Endothelial cell (in vitro differentiated cells): ENCODE measurements at regions not wholly inside any gene's neighbourhood (a gene's known extent, or its start where the extent isn't known, plus 50 kb on each side); places are given as distances from the start of the nearest gene placed in this dataset.

Experiments
- DNase-seq: peaks from one replicate; pipeline ENCODE4 v3.0.0; 2021; ENCODE audit warnings: low spot score
- H3K27ac Mint-ChIP-seq: one replicate; pipeline ENCODE4 v1.8.0; 2021; ENCODE audit warnings: mixed read lengths, inconsistent platforms; ENCODE audit not compliant: unreplicated experiment
- H3K27me3 Mint-ChIP-seq: one replicate; pipeline ENCODE4 v1.8.0; 2021; ENCODE audit warnings: mild to moderate bottlenecking, moderate library complexity, mixed read lengths, inconsistent platforms; ENCODE audit not compliant: unreplicated experiment
- H3K36me3 Mint-ChIP-seq: one replicate; pipeline ENCODE4 v1.8.0; 2021; ENCODE audit warnings: mild to moderate bottlenecking, low read depth, mixed read lengths, inconsistent platforms; ENCODE audit not compliant: unreplicated experiment
- H3K4me1 Mint-ChIP-seq: one replicate; pipeline ENCODE4 v1.8.0; 2021; ENCODE audit warnings: mild to moderate bottlenecking, mixed read lengths, inconsistent platforms; ENCODE audit not compliant: unreplicated experiment
- H3K4me3 Mint-ChIP-seq: one replicate; pipeline ENCODE4 v1.8.0; 2021; ENCODE audit warnings: mild to moderate bottlenecking, mixed read lengths, inconsistent platforms; ENCODE audit not compliant: unreplicated experiment
- H3K9me3 Mint-ChIP-seq: one replicate; pipeline ENCODE4 v1.8.0; 2021; ENCODE audit warnings: mixed read lengths, inconsistent platforms; ENCODE audit not compliant: unreplicated experiment
- TF ChIP-seq, protein P1 (sequence below): fragments of 200-600 bp; sonication (generic); IDR thresholded peaks from one replicate; pipeline ENCODE4 v1.5.0; 2021; ENCODE audit warnings: antibody characterized with exemption; ENCODE audit not compliant: unreplicated experiment

DNA sequence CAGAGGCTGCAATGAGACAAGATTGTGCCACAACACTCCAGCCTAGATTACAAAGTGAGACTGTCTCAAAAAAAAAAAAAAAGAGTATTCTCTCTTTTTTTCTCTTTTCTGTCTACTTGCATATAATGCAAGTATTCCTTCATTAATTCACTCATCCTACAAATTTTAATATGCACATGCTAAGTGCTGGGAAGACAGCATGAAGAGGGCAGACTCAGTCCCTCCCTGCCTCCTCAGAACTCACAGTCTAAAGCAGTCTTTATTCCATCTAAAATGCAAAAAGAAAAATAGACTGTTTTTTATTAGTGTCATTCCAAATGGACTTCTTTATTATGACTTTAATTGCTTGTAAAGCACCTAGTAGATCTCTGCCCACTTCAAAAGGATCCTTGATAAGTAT, 85.6 kb downstream of the NKX6-1 start:
- no peak overlapping the region for H3K4me3 Mint-ChIP-seq
- no peaks in the 10 kb centered on the region for H3K27me3 Mint-ChIP-seq
- TF ChIP-seq, protein P1, sequence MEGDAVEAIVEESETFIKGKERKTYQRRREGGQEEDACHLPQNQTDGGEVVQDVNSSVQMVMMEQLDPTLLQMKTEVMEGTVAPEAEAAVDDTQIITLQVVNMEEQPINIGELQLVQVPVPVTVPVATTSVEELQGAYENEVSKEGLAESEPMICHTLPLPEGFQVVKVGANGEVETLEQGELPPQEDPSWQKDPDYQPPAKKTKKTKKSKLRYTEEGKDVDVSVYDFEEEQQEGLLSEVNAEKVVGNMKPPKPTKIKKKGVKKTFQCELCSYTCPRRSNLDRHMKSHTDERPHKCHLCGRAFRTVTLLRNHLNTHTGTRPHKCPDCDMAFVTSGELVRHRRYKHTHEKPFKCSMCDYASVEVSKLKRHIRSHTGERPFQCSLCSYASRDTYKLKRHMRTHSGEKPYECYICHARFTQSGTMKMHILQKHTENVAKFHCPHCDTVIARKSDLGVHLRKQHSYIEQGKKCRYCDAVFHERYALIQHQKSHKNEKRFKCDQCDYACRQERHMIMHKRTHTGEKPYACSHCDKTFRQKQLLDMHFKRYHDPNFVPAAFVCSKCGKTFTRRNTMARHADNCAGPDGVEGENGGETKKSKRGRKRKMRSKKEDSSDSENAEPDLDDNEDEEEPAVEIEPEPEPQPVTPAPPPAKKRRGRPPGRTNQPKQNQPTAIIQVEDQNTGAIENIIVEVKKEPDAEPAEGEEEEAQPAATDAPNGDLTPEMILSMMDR = no peak
- H3K27ac Mint-ChIP-seq = no peak overlapping the region
- no peaks in the 10 kb centered on the region for H3K9me3 Mint-ChIP-seq
- no peaks in the 10 kb centered on the region for H3K36me3 Mint-ChIP-seq
- H3K4me1 Mint-ChIP-seq = no peaks in the 10 kb centered on the region
- no peak for DNase-seq

DNA sequence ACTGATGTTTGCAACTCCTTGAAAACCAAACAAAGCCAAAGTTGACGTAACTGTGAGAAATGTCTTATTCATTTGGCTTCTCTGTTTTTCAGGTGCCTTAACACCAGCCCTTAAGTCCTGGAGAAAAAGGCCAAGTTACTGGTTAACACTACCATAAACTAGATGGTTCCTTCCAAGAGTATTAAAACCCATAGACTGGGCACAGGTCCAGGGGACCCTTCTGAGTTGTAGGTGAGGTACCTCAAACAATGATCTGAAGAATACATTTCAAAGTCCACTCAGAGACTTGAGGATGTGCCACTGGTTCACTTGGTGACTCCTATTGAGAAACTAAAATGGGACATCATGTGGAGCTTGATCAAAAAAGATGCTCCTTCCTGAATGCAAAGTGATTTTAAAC, 87.0 kb downstream of the NKX6-1 start:
- Mint-ChIP-seq H3K27ac (no peak overlapping the region), H3K36me3 (no peaks in the 10 kb centered on the region), H3K4me1 (no peaks in the 10 kb centered on the region), H3K4me3 (no peak overlapping the region), H3K27me3 (no peaks in the 10 kb centered on the region), H3K9me3 (no peaks in the 10 kb centered on the region)
- no peak for DNase-seq
- TF ChIP-seq, protein P1 = no peak

DNA sequence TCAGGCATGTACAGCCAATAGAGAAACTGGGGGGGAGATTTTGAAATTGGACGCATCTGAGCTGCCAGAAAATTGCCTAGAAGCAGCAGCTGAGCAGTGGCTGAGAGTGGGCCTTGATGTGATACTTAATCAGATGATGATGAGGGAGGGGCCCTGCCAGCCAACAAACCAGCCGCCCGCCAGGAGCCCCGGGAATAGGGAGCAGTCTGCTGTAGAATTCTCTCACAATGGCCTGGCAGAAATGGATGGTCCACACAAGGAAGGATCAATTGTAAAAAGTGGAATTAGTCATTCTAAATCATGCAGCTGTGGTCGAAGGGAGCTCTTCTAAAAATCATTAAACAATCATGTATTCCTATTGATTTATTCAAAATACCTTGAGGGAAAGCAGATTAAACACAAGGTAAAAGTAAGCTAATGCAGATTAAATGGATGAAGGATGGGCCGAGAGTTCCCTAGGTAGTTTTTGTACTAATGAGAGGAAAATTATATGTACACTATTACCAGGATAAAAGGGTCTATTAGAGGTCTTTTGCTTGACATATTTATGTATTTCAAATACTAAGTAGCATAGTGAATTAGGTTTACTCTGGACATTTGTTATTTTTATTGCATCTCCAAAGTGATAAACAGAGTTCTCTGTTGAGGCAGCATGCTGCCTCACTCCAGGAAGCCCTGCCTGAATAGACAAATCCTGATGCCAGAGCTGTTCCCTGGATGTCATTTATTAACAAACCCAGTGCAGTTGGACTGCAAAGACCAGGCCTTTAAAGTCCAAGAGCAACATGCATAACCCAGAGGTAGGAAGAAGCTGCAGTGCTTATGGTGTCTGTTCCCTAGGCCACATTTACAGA, 91.3 kb downstream of the NKX6-1 start:
- TF ChIP-seq, protein P1 = no peak
- no peaks in the 10 kb centered on the region for H3K36me3 Mint-ChIP-seq
- H3K4me3 Mint-ChIP-seq = no peak overlapping the region
- no peak for DNase-seq
- H3K4me1 Mint-ChIP-seq = peaks cover 3% of the 10 kb centered on the region
- H3K27ac Mint-ChIP-seq = no peak overlapping the region
- no peaks in the 10 kb centered on the region for H3K27me3 Mint-ChIP-seq
- no peaks in the 10 kb centered on the region for H3K9me3 Mint-ChIP-seq

DNA sequence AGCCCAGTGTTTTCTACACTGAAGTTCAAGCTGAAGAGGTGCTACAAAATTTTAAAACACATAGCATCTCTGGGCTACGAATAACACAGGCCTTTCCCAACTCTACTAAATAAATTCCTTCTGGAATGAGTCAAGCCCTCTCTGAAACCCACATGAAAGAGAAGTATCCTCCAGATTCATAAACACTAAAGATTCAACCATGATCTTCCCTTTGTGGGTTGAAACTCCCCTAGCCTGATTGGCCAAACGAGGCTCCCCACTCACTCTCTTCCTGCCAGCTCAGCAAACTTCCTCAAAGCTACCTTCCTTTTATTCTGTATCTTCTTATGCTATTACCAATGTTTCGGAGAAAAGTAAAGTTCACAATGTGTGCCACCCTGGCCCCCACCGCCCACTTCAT, 95.4 kb downstream of the NKX6-1 start:
- Mint-ChIP-seq H3K27ac (no peak overlapping the region), H3K4me3 (no peak overlapping the region), H3K4me1 (peaks cover 3% of the 10 kb centered on the region), H3K36me3 (no peaks in the 10 kb centered on the region), H3K9me3 (no peaks in the 10 kb centered on the region), H3K27me3 (no peaks in the 10 kb centered on the region)
- TF ChIP-seq, protein P1 = no peak
- no peak for DNase-seq

DNA sequence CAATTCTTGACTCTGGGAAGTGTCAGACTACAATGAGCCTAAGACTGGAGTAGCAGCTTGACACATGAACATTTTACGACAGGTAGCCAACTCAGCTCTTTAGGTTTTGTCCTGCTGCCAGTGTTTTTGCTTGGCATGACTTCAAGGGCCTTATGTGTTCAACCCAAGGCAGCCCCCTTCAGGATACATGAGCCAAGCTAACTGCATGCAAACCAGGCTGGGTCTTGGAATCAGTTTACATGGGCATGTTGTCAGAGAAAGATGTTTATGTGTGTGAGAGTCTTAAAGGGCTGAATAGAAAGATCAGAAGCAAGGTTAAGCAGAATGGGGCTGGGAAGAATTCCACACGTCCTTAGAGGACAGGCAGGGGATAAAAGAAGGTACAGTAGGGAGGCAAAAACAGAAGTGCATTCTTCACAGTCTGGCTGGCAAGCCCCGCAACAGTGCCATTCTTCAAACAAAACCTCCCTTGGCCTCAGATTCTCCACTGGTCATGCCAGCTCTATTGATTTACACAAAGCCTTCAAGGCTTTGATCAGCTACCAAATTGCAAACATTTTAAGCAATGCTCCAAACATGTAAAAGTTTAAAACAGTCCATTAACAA, 97.3 kb downstream of the NKX6-1 start:
- Mint-ChIP-seq H3K4me1 (peaks cover 3% of the 10 kb centered on the region), H3K36me3 (no peaks in the 10 kb centered on the region)

More for the DNA sequence above, 97.3 kb downstream of the NKX6-1 start:
- Mint-ChIP-seq H3K27ac (no peak overlapping the region), H3K27me3 (no peaks in the 10 kb centered on the region), H3K9me3 (no peaks in the 10 kb centered on the region), H3K4me3 (no peak overlapping the region)
- TF ChIP-seq, protein P1 = no peak
- no peak for DNase-seq
